Smooth muscle cell (in vitro differentiated cells): ENCODE measurements at regions not wholly inside any gene's neighbourhood (a gene's known extent, or its start where the extent isn't known, plus 50 kb on each side); places are given as distances from the start of the nearest gene placed in this dataset.

Experiments used
- DNase-seq: peaks from one replicate; lab custom pipeline; 2025; ENCODE audit not compliant: unreplicated experiment; lab: John Stamatoyannopoulos, UW
- H2AFZ ChIP-seq: fragments of 200-600 bp; sonication (generic); 2 replicates; pipeline ENCODE4 v1.6.0; 2016; ENCODE audit warnings: antibody characterized with exemption, low read depth, mild to moderate bottlenecking
- H3F3A ChIP-seq: fragments of 200-600 bp; sonication (generic); 2 replicates; pipeline ENCODE4 v1.6.0; 2017; ENCODE audit warnings: antibody characterized with exemption, low read depth
- H3K27ac ChIP-seq: fragments of 200-600 bp; sonication (generic); 2 replicates; pipeline ENCODE4 v1.5.1; 2016; ENCODE audit warnings: low read depth, mild to moderate bottlenecking
- H3K27me3 ChIP-seq: fragments of 200-600 bp; sonication (generic); 2 replicates; pipeline ENCODE4 v1.6.1; 2016; ENCODE audit warnings: low read depth, mild to moderate bottlenecking
- H3K36me3 ChIP-seq: fragments of 200-600 bp; sonication (generic); 2 replicates; pipeline ENCODE4 v1.5.1; 2016; ENCODE audit warnings: low read depth
- H3K4me1 ChIP-seq: fragments of 200-600 bp; sonication (generic); 2 replicates; pipeline ENCODE4 v1.5.1; 2016; ENCODE audit warnings: low read depth
- H3K4me2 ChIP-seq: fragments of 200-600 bp; sonication (generic); 2 replicates; pipeline ENCODE4 v1.6.0; 2016; ENCODE audit warnings: mild to moderate bottlenecking
- H3K4me3 ChIP-seq: fragments of 200-600 bp; sonication (generic); 2 replicates; pipeline ENCODE4 v1.5.1; 2016; ENCODE audit warnings: mild to moderate bottlenecking
- H3K79me2 ChIP-seq: fragments of 200-600 bp; sonication (generic); 2 replicates; pipeline ENCODE4 v1.6.0; 2016; ENCODE audit warnings: low read depth, mild to moderate bottlenecking
- H3K9ac ChIP-seq: fragments of 200-600 bp; sonication (generic); 2 replicates; pipeline ENCODE4 v1.6.0; 2016; ENCODE audit warnings: low read depth
- H3K9me3 ChIP-seq: fragments of 200-600 bp; sonication (generic); replicated peaks from 2 replicates; pipeline ENCODE4 v1.5.1; 2016; ENCODE audit warnings: low read depth
- H4K20me1 ChIP-seq: fragments of 200-600 bp; sonication (generic); 2 replicates; pipeline ENCODE4 v1.6.0; 2016; ENCODE audit warnings: low read depth
- CTCF ChIP-seq: fragments of 200-600 bp; sonication (generic); IDR thresholded peaks from 2 replicates; pipeline ENCODE4 v1.5.1; 2017; ENCODE audit warnings: borderline replicate concordance, mild to moderate bottlenecking, antibody characterized with exemption; ENCODE audit not compliant: insufficient read depth, poor library complexity, severe bottlenecking
- WGBS: methylation state at CpG from one replicate; pipeline ENCODE4 v1.1.7; 2016; ENCODE audit warnings: low lambda C conversion rate; 5-methylcytosine and 5-hydroxymethylcytosine counted together

GRCh38 chr6:74756923-74757322 lies 448.9 kb downstream of the COL12A1 start:
- no peaks in the 10 kb centered on the region for H3K36me3 ChIP-seq
- no peak overlapping the region for H3K27ac ChIP-seq
- no peak for TF ChIP-seq CTCF
- H3K9ac ChIP-seq = no peak overlapping the region
- H3K27me3 ChIP-seq = peaks cover 21% of the 10 kb centered on the region
- H4K20me1 ChIP-seq = no peaks in the 10 kb centered on the region
- H3K4me2 ChIP-seq = no peak overlapping the region
- no peak overlapping the region for H2AFZ ChIP-seq
- H3F3A ChIP-seq = no peaks in the 10 kb centered on the region
- no peaks in the 10 kb centered on the region for H3K4me1 ChIP-seq
- H3K9me3 ChIP-seq = no peaks in the 10 kb centered on the region
- no peak overlapping the region for H3K4me3 ChIP-seq
- H3K79me2 ChIP-seq = no peaks in the 10 kb centered on the region
- 90% methylated on average over 2 of the region's 2 CpGs for WGBS
- no peak for DNase-seq

DNA sequence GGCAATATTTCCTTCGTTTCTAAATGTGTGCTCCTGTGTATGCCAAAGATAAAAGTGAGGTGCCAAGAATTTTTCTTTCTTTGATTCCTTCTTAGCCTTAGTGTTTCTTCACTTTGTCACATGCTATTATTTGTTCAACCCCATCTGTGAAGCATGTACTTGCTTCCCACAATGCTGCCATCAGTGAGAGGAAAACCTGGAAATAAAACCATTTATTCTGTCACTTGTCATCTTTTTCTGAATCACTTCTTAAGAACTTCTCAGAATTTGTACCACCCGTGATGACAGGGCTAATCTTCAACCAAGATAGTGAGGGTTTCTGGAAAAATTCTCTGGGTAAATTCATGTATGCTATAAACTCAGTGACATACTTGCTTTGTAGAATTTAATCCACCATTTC lies 450.1 kb downstream of the COL12A1 start:
- no peak for DNase-seq
- no peak overlapping the region for H3K27ac ChIP-seq
- H3K9ac ChIP-seq = no peak overlapping the region
- H3K4me1 ChIP-seq = no peaks in the 10 kb centered on the region
- H3K4me3 ChIP-seq = no peak overlapping the region
- H2AFZ ChIP-seq = no peak overlapping the region
- no peaks in the 10 kb centered on the region for H3K9me3 ChIP-seq
- peaks cover 21% of the 10 kb centered on the region for H3K27me3 ChIP-seq
- H3K36me3 ChIP-seq = no peaks in the 10 kb centered on the region
- H3K79me2 ChIP-seq = no peaks in the 10 kb centered on the region
- 49% methylated on average over 2 of the region's 2 CpGs for WGBS
- no peaks in the 10 kb centered on the region for H3F3A ChIP-seq
- no peaks in the 10 kb centered on the region for H4K20me1 ChIP-seq
- no peak overlapping the region for H3K4me2 ChIP-seq
- no peak for TF ChIP-seq CTCF

DNA sequence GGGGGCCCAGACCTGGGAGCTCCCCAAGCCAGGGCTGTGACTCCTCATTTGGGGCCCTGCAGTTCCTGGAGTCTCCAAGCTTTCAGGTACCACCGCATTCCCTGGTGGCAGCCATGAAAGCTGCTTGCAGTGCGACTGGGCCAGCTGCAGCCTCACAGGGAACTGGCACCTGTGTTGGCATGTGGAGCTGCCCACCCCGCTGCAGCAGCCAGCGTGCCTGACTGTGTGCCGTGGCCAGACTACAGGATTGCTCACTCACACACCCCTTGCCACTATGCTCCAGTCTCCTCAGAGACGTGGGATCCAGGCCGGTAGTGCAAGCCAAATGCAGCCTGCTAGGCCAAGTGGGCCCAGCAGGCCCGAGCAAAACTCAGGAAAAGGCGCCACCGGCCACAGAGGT lies 450.7 kb downstream of the COL12A1 start:
- DNase-seq = no peak
- Histone ChIP-seq H3K27ac (no peak overlapping the region), H3F3A (no peaks in the 10 kb centered on the region), H3K4me2 (no peak overlapping the region), H2AFZ (no peak overlapping the region), H4K20me1 (no peaks in the 10 kb centered on the region), H3K36me3 (no peaks in the 10 kb centered on the region), H3K9ac (no peak overlapping the region), H3K4me1 (no peaks in the 10 kb centered on the region), H3K79me2 (no peaks in the 10 kb centered on the region), H3K4me3 (no peak overlapping the region), H3K9me3 (no peaks in the 10 kb centered on the region), H3K27me3 (peaks cover 20% of the 10 kb centered on the region)
- 97% methylated on average over 10 of the region's 10 CpGs for WGBS
- TF ChIP-seq CTCF = no peak

- H3K4me3 ChIP-seq = no peak overlapping the region
- H3K4me2 ChIP-seq = no peak overlapping the region
- no peak overlapping the region for H2AFZ ChIP-seq
- no peaks in the 10 kb centered on the region for H3K9me3 ChIP-seq
- no peaks in the 10 kb centered on the region for H3K36me3 ChIP-seq
- no peak overlapping the region for H3K27ac ChIP-seq
- H4K20me1 ChIP-seq = no peaks in the 10 kb centered on the region
- no peak overlapping the region for H3K9ac ChIP-seq
- DNase-seq = no peak
- WGBS = 89% methylated on average over 2 of the region's 2 CpGs
- H3F3A ChIP-seq = no peaks in the 10 kb centered on the region
- no peaks in the 10 kb centered on the region for H3K4me1 ChIP-seq
- H3K79me2 ChIP-seq = no peaks in the 10 kb centered on the region
- H3K27me3 ChIP-seq = peaks cover 8% of the 10 kb centered on the region
- no peak for TF ChIP-seq CTCF
Observed at GRCh38 chr6:74753883-74754600, 451.8 kb downstream of the COL12A1 start.
